ENCODE measurements at regions not wholly inside any gene's neighbourhood (a gene's known extent, or its start where the extent isn't known, plus 50 kb on each side); places are given as distances from the start of the nearest gene placed in this dataset.

- TF ChIP-seq, protein P1, sequence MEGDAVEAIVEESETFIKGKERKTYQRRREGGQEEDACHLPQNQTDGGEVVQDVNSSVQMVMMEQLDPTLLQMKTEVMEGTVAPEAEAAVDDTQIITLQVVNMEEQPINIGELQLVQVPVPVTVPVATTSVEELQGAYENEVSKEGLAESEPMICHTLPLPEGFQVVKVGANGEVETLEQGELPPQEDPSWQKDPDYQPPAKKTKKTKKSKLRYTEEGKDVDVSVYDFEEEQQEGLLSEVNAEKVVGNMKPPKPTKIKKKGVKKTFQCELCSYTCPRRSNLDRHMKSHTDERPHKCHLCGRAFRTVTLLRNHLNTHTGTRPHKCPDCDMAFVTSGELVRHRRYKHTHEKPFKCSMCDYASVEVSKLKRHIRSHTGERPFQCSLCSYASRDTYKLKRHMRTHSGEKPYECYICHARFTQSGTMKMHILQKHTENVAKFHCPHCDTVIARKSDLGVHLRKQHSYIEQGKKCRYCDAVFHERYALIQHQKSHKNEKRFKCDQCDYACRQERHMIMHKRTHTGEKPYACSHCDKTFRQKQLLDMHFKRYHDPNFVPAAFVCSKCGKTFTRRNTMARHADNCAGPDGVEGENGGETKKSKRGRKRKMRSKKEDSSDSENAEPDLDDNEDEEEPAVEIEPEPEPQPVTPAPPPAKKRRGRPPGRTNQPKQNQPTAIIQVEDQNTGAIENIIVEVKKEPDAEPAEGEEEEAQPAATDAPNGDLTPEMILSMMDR (IDR thresholded peaks at IDR 0.05): no peak
- no peak for TF ChIP-seq POLR2A (IDR thresholded peaks at IDR 0.05)
Observed at GRCh38 chr1:70897273-70897672, 150.3 kb downstream of the PTGER3 start.
